ENCODE measurements at regions not wholly inside any gene's neighbourhood (a gene's known extent, or its start where the extent isn't known, plus 50 kb on each side); places are given as distances from the start of the nearest gene placed in this dataset.

GRCh38 chr1:96376846-96377245, 344.7 kb upstream of the PTBP2 start:
- Histone ChIP-seq H3K27ac (ENCODE audit: low read depth in 1 of 2, low read length in 2 of 2) (no peak overlapping the region), H3K27me3 (ENCODE audit: control insufficient read depth in 2 of 2, insufficient read depth in 2 of 2, low read length in 2 of 2) (no peaks in the 10 kb centered on the region), H3K36me3 (replicated peaks in 1 of 2; ENCODE audit: control insufficient read depth in 1 of 2, insufficient read depth in 2 of 2, low read length in 2 of 2) (no peaks in the 10 kb centered on the region), H3K79me2 (ENCODE audit: insufficient read depth, low read length) (no peaks in the 10 kb centered on the region), H3K4me2 (replicated peaks; ENCODE audit: extremely low read depth, low read length, poor library complexity, severe bottlenecking) (no peak overlapping the region), H3K4me1 (ENCODE audit: control insufficient read depth in 1 of 2, insufficient read depth in 2 of 2, low read length in 2 of 2) (no peaks in the 10 kb centered on the region), H2AFZ (ENCODE audit: insufficient read depth, low read depth, low read length, poor library complexity, severe bottlenecking) (no peak overlapping the region), H3K9ac (ENCODE audit: insufficient read depth, low read length, poor library complexity, severe bottlenecking) (no peak overlapping the region), H3K9me3 (replicated peaks in 1 of 2; ENCODE audit: control insufficient read depth in 1 of 2, insufficient read depth in 1 of 2, low read length in 2 of 2) (peaks cover 0 to 5% of the 10 kb centered on the region in 2 donors), H4K20me1 (ENCODE audit: insufficient read depth, low read length) (no peaks in the 10 kb centered on the region), H3K4me3 (replicated peaks in 1 of 3; ENCODE audit: low read depth in 2 of 3, low read length in 3 of 3) (no peak overlapping the region)
- H3K27me3 Mint-ChIP-seq (ENCODE audit: low read depth in 3 of 3): peaks cover 0 to 2% (median 0%) of the 10 kb centered on the region in 3 donors
- peaks cover 0 to 13% (median 6%) of the 10 kb centered on the region in 7 donors for H3K9me3 Mint-ChIP-seq
- H3K4me1 Mint-ChIP-seq: no peaks in the 10 kb centered on the region
- H3K4me3 Mint-ChIP-seq: no peak overlapping the region
- intact Hi-C loops (cut with micrococcal nuclease): no loop called here
- WGBS (ENCODE audit: insufficient coverage): 33% methylated on average over 1 of the region's 1 CpG
- H3K27ac Mint-ChIP-seq: no peak overlapping the region
- no peaks in the 10 kb centered on the region for H3K36me3 Mint-ChIP-seq
- TF ChIP-seq CTCF (IDR thresholded peaks at IDR 0.05): no peak
- no peak for DNase-seq

GRCh38 chr1:96384611-96385010, 337.0 kb upstream of the PTBP2 start:
- no CpG with 5 or more reads among the region's 2 CpGs for WGBS (ENCODE audit: insufficient coverage)
- Histone ChIP-seq H3K4me1 (ENCODE audit: control insufficient read depth in 1 of 2, insufficient read depth in 2 of 2, low read length in 2 of 2) (no peaks in the 10 kb centered on the region), H4K20me1 (ENCODE audit: insufficient read depth, low read length) (no peaks in the 10 kb centered on the region), H3K79me2 (ENCODE audit: insufficient read depth, low read length) (no peaks in the 10 kb centered on the region), H3K9me3 (replicated peaks in 1 of 2; ENCODE audit: control insufficient read depth in 1 of 2, insufficient read depth in 1 of 2, low read length in 2 of 2) (peaks cover 0 to 6% of the 10 kb centered on the region in 2 donors), H3K27ac (ENCODE audit: low read depth in 1 of 2, low read length in 2 of 2) (no peak overlapping the region), H3K27me3 (ENCODE audit: control insufficient read depth in 2 of 2, insufficient read depth in 2 of 2, low read length in 2 of 2) (no peaks in the 10 kb centered on the region), H3K9ac (ENCODE audit: insufficient read depth, low read length, poor library complexity, severe bottlenecking) (no peak overlapping the region), H3K4me2 (replicated peaks; ENCODE audit: extremely low read depth, low read length, poor library complexity, severe bottlenecking) (no peak overlapping the region), H3K4me3 (replicated peaks in 1 of 3; ENCODE audit: low read depth in 2 of 3, low read length in 3 of 3) (no peak overlapping the region), H2AFZ (ENCODE audit: insufficient read depth, low read depth, low read length, poor library complexity, severe bottlenecking) (no peak overlapping the region), H3K36me3 (replicated peaks in 1 of 2; ENCODE audit: control insufficient read depth in 1 of 2, insufficient read depth in 2 of 2, low read length in 2 of 2) (no peaks in the 10 kb centered on the region)
- intact Hi-C loops (cut with micrococcal nuclease): no loop called here
- TF ChIP-seq CTCF (IDR thresholded peaks at IDR 0.05): no peak
- H3K27ac Mint-ChIP-seq: no peak overlapping the region
- no peaks in the 10 kb centered on the region for H3K4me1 Mint-ChIP-seq
- DNase-seq: no peak
- H3K4me3 Mint-ChIP-seq: no peak overlapping the region
- H3K9me3 Mint-ChIP-seq: peaks cover 3 to 21% (median 8%) of the 10 kb centered on the region in 7 donors
- H3K27me3 Mint-ChIP-seq (ENCODE audit: low read depth in 3 of 3): no peaks in the 10 kb centered on the region
- H3K36me3 Mint-ChIP-seq: no peaks in the 10 kb centered on the region

Measured in CD14-positive monocyte (primary cell).